K562 (cell line): ENCODE measurements at regions not wholly inside any gene's neighbourhood (a gene's known extent, or its start where the extent isn't known, plus 50 kb on each side); places are given as distances from the start of the nearest gene placed in this dataset.

Source experiments
- CAMTA2 ChIP-seq: fragments of 250-450 bp; sonication (Bioruptor Pico); conservative IDR thresholded peaks from 2 replicates; pipeline ENCODE4 v1.5.1; 2022
- CBX5 ChIP-seq: IDR thresholded peaks from 2 replicates; pipeline ENCODE4 v1.6.1; 2014; ENCODE audit warnings: low read depth, borderline replicate concordance
- ZBTB7A ChIP-seq: IDR thresholded peaks from 2 replicates; pipeline ENCODE4 v1.6.1; 2011; ENCODE audit warnings: low read depth, mild to moderate bottlenecking, low read length, moderate library complexity, borderline replicate concordance; ENCODE audit not compliant: control insufficient read depth
- TF ChIP-seq, protein P1 (sequence below): fragments of 250-450 bp; sonication (Bioruptor Pico); IDR thresholded peaks from 2 replicates; pipeline ENCODE4 v1.5.0; 2021
- TF ChIP-seq, protein P2 (sequence below), 3 experiments: IDR thresholded peaks in 2 of 3; conservative IDR thresholded peaks in 1 of 3; 2 replicates each; pipeline ENCODE4 v1.5.1; 2011 to 2012; ENCODE audit warnings: low read length in 3 of 3, mild to moderate bottlenecking in 3 of 3, control low read depth in 2 of 3, improper control_type of control experiment in 1 of 3, inconsistent platforms in 1 of 3, low read depth in 1 of 3, mixed read lengths in 1 of 3, moderate library complexity in 1 of 3; ENCODE audit not compliant: insufficient read depth in 2 of 3

DNA sequence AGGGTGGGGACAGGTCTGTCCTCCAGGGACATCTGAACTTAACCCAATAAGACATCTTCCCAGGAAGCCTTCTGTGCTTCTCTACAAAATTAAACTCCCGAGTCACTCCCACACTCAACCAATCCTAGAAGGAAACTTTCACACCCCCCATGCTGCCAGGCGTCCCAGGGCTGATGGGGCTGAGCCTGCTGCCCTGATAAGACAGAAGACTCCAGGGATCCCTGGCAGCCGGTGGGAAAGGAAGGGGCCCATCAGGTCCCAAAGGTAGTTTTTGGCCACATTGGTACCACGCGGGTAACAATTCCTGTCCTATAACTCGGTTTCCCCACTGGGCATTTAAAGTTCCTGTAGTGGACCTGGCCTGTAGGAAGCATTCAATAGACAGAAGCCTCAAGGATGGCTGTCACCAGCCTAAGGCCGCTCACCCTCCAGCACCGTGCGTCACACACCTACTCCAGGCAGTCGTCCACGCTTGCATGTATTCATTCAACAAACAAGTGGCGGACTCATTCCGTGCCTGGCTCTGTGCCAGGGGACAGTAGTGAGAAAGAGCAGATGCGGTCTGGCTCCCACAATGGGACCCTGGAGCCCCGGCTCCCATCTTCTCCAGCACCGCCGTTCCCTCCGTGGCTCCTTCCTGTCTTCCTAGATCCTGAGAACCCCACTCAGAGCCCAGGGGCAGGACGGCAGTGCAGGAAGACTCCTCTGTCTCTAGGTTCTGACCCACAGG, 465.2 kb downstream of the NPHP4 start:
- TF ChIP-seq, protein P1, sequence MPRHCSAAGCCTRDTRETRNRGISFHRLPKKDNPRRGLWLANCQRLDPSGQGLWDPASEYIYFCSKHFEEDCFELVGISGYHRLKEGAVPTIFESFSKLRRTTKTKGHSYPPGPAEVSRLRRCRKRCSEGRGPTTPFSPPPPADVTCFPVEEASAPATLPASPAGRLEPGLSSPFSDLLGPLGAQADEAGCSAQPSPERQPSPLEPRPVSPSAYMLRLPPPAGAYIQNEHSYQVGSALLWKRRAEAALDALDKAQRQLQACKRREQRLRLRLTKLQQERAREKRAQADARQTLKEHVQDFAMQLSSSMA (CRISPR knock-in tag): no peak
- TF ChIP-seq ZBTB7A: no peak
- TF ChIP-seq CBX5: no peak
- no peak for TF ChIP-seq CAMTA2 (CRISPR knock-in tag)
- TF ChIP-seq, protein P2, sequence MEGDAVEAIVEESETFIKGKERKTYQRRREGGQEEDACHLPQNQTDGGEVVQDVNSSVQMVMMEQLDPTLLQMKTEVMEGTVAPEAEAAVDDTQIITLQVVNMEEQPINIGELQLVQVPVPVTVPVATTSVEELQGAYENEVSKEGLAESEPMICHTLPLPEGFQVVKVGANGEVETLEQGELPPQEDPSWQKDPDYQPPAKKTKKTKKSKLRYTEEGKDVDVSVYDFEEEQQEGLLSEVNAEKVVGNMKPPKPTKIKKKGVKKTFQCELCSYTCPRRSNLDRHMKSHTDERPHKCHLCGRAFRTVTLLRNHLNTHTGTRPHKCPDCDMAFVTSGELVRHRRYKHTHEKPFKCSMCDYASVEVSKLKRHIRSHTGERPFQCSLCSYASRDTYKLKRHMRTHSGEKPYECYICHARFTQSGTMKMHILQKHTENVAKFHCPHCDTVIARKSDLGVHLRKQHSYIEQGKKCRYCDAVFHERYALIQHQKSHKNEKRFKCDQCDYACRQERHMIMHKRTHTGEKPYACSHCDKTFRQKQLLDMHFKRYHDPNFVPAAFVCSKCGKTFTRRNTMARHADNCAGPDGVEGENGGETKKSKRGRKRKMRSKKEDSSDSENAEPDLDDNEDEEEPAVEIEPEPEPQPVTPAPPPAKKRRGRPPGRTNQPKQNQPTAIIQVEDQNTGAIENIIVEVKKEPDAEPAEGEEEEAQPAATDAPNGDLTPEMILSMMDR (IDR thresholded peaks at IDR 0.05 in 2 of 3, conservative IDR thresholded peaks at IDR 0.05 in 1 of 3; ENCODE audit: insufficient read depth in 2 of 3, low read depth in 1 of 3, low read length in 3 of 3): no peak
